Esophagus squamous epithelium (tissue), 4 donors: ENCODE measurements at regions not wholly inside any gene's neighbourhood (a gene's known extent, or its start where the extent isn't known, plus 50 kb on each side); places are given as distances from the start of the nearest gene placed in this dataset.

Experiments
- CTCF ChIP-seq, 6 experiments: fragments of 450-650 bp in 4 of 6; fragments of 200-600 bp in 2 of 6; sonication (generic) in 2 of 6; IDR thresholded peaks; one replicate each; pipeline ENCODE4 v1.5.1; 2016 to 2019; ENCODE audit warnings: antibody characterized with exemption in 6 of 6, mild to moderate bottlenecking in 4 of 6, moderate library complexity in 4 of 6
- POLR2A ChIP-seq, 4 donors: fragments of 450-650 bp; IDR thresholded peaks; one replicate each; pipeline ENCODE4 v1.6.1; 2017; ENCODE audit warnings: antibody characterized with exemption in 4 of 4, mild to moderate bottlenecking in 4 of 4, moderate library complexity in 3 of 4

- no peak for TF ChIP-seq CTCF (IDR thresholded peaks at IDR 0.05)
- TF ChIP-seq POLR2A (IDR thresholded peaks at IDR 0.05): no peak
These were observed 148.7 kb downstream of the HHIPL2 start for GRCh38 chr1:222399197-222399596.
